Chondrocyte (in vitro differentiated cells): ENCODE measurements at regions not wholly inside any gene's neighbourhood (a gene's known extent, or its start where the extent isn't known, plus 50 kb on each side); places are given as distances from the start of the nearest gene placed in this dataset.

Experiments
- DNase-seq: peaks from one replicate; pipeline ENCODE4 v3.0.0; 2021; ENCODE audit warnings: mixed read lengths, low spot score
- H3K27ac Mint-ChIP-seq: one replicate; pipeline ENCODE4 v1.8.0; 2021; ENCODE audit warnings: mild to moderate bottlenecking, moderate library complexity, mixed read lengths; ENCODE audit not compliant: unreplicated experiment
- H3K27me3 Mint-ChIP-seq: 2 replicates; pipeline ENCODE4 v1.8.0; 2021; ENCODE audit warnings: low read depth, mixed read lengths
- H3K36me3 Mint-ChIP-seq: 2 replicates; pipeline ENCODE4 v1.8.0; 2021; ENCODE audit warnings: low read depth, mixed read lengths
- H3K4me1 Mint-ChIP-seq: 2 replicates; pipeline ENCODE4 v1.8.0; 2021; ENCODE audit warnings: low read depth, mild to moderate bottlenecking, mixed read lengths
- H3K4me3 Mint-ChIP-seq: one replicate; pipeline ENCODE4 v1.8.0; 2021; ENCODE audit warnings: mild to moderate bottlenecking, moderate library complexity, mixed read lengths; ENCODE audit not compliant: unreplicated experiment
- H3K9me3 Mint-ChIP-seq: 2 replicates; pipeline ENCODE4 v1.8.0; 2021; ENCODE audit warnings: low read depth, mixed read lengths
- TF ChIP-seq, protein P1 (sequence below): fragments of 200-600 bp; sonication (generic); IDR thresholded peaks from 2 replicates; pipeline ENCODE4 v1.5.0; 2021; ENCODE audit warnings: antibody characterized with exemption, mild to moderate bottlenecking, moderate library complexity

DNA sequence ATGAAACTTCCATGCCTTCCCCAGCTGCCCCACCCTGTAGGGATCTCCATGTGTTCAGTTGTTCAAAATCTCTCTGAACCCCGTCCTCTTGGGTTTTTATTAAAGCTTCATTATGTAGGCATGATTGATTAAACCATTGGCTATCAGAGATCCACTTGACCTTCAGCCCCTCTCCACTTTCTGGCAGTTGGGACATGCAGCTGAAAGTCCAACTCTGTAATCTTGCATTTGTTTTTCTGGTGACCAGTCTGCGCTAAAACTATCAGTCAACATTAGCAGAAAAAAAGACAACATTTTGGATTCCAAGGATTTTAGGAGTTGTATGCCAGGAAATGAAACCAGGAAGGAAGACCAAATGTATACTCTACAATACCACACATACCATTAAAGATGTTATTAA is 1115.1 kb downstream of the XPNPEP1 start:
- no peaks in the 10 kb centered on the region for H3K36me3 Mint-ChIP-seq
- peaks cover 5% of the 10 kb centered on the region for H3K9me3 Mint-ChIP-seq
- H3K4me3 Mint-ChIP-seq, result no peak overlapping the region
- H3K4me1 Mint-ChIP-seq, result no peaks in the 10 kb centered on the region
- no peak overlapping the region for H3K27ac Mint-ChIP-seq
- no peaks in the 10 kb centered on the region for H3K27me3 Mint-ChIP-seq
- TF ChIP-seq, protein P1, sequence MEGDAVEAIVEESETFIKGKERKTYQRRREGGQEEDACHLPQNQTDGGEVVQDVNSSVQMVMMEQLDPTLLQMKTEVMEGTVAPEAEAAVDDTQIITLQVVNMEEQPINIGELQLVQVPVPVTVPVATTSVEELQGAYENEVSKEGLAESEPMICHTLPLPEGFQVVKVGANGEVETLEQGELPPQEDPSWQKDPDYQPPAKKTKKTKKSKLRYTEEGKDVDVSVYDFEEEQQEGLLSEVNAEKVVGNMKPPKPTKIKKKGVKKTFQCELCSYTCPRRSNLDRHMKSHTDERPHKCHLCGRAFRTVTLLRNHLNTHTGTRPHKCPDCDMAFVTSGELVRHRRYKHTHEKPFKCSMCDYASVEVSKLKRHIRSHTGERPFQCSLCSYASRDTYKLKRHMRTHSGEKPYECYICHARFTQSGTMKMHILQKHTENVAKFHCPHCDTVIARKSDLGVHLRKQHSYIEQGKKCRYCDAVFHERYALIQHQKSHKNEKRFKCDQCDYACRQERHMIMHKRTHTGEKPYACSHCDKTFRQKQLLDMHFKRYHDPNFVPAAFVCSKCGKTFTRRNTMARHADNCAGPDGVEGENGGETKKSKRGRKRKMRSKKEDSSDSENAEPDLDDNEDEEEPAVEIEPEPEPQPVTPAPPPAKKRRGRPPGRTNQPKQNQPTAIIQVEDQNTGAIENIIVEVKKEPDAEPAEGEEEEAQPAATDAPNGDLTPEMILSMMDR, result no peak
- DNase-seq, result no peak

DNA sequence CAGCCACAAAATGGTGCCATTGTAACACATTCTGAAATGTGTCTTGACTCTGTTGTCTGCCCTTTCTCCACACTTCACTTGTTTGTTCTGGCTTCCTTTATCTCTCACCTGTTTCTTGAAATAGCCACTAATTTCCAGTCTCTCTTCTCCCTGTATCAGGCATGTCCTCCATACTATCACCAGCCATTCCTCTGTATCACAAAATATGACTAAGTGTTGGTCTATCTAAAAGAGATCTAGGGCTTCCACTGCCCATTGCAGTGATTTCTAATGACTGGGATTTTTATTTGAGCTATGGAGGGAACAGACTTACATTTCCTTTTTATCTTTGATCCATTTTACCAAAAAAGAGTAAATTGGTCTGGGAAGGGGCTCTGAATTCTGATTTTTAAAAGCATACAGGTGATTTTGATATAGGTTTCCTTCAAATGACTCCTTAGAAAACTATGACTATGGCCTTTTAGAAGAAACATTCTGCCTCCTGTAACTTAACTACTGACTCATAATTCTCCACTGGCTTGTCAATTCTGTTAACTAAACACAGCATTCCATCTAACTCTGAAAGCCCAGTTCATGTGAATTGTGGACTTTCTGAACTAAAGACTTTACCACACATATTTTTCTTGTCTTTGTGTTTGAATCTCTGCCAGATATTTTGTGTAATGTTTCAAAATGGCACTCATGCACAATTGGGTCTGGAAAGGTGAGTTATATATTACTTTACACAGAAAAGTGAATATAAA is 1121.4 kb downstream of the XPNPEP1 start:
- Mint-ChIP-seq H3K9me3 (peaks cover 3% of the 10 kb centered on the region), H3K27me3 (no peaks in the 10 kb centered on the region), H3K4me1 (no peaks in the 10 kb centered on the region), H3K36me3 (no peaks in the 10 kb centered on the region), H3K27ac (no peak overlapping the region), H3K4me3 (no peak overlapping the region)
- TF ChIP-seq, protein P1, result no peak
- no peak for DNase-seq

DNA sequence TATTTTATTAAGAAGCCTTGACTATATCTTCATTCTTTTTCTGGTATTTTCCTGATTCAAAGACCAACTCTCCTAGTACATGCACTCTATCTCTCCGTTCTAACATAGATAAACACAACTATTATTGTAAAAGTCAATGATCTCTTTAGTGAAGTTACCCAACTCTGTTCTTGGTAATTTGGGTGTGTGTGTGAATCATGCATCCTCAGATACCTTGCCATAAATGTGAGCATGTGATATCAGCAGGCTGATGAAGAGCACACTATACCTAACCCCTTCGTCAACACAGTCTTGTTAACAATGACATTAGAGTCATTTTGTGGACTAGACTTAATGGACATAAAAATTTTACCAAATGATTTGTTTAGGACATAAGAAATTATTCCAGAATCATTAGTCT is 1122.1 kb downstream of the XPNPEP1 start:
- no peak overlapping the region for H3K4me3 Mint-ChIP-seq
- TF ChIP-seq, protein P1, result no peak
- no peak overlapping the region for H3K27ac Mint-ChIP-seq
- H3K36me3 Mint-ChIP-seq, result no peaks in the 10 kb centered on the region
- DNase-seq, result no peak
- H3K9me3 Mint-ChIP-seq, result peaks cover 8% of the 10 kb centered on the region
- no peaks in the 10 kb centered on the region for H3K4me1 Mint-ChIP-seq
- H3K27me3 Mint-ChIP-seq, result no peaks in the 10 kb centered on the region

DNA sequence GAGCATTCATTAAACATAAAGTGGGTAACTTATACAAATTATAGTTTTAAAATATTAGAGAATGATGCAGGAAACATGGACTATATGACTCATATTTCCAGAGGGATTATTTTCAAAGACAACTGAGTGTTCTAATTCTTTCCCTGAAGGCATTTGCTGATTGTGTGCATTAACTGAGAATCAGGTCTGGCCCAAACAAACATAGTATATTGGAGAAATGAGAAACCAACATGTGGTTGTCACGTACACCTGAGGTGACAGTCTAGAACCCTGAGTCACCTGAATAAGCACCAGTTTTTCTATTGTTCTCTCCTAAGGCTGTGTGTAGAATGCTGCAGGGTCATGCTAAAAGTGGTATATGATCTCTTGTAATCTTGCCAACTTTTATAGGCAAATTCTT is 1125.7 kb downstream of the XPNPEP1 start:
- peaks cover 9% of the 10 kb centered on the region for H3K9me3 Mint-ChIP-seq
- TF ChIP-seq, protein P1, result no peak
- no peaks in the 10 kb centered on the region for H3K4me1 Mint-ChIP-seq
- H3K27ac Mint-ChIP-seq, result no peak overlapping the region
- no peak for DNase-seq
- no peak overlapping the region for H3K4me3 Mint-ChIP-seq
- H3K27me3 Mint-ChIP-seq, result no peaks in the 10 kb centered on the region
- H3K36me3 Mint-ChIP-seq, result no peaks in the 10 kb centered on the region

DNA sequence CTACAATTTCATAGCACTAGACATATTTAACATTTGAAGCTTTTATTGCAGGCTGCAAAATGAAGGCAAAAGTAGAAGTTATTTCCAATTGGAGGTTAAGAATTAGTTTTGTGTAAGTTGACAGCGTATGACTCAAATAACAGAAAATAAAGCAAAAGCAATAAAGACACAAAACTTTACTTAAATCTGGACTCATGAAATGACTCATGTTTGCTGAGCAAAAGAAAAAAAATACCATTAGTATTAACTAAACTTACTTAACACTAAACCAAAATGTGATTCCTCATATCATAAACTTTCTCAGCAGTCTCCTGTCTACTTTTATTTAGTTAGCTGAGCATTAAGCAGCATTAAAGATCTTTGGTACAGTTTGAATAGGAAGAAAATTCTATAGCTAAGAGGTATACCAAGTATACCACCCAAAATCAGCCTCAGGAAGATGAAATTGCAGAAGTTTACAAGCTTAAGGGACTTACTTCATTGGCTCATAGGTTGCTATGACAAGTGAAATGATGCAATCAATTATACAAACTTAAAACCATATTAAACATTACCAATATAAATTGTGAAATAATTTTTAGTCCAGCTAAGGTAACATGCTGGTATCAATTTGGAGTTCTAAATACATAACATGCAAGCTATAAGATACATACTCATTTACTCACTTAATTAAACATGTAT is 1131.4 kb downstream of the XPNPEP1 start:
- Mint-ChIP-seq H3K27ac (no peak overlapping the region), H3K4me1 (no peaks in the 10 kb centered on the region)

More for the DNA sequence above, 1131.4 kb downstream of the XPNPEP1 start:
- H3K36me3 Mint-ChIP-seq, result no peaks in the 10 kb centered on the region
- H3K4me3 Mint-ChIP-seq, result no peak overlapping the region
- TF ChIP-seq, protein P1, result no peak
- H3K27me3 Mint-ChIP-seq, result no peaks in the 10 kb centered on the region
- no peak for DNase-seq
- peaks cover 18% of the 10 kb centered on the region for H3K9me3 Mint-ChIP-seq
